ENCODE measurements at regions not wholly inside any gene's neighbourhood (a gene's known extent, or its start where the extent isn't known, plus 50 kb on each side); places are given as distances from the start of the nearest gene placed in this dataset.

DNA sequence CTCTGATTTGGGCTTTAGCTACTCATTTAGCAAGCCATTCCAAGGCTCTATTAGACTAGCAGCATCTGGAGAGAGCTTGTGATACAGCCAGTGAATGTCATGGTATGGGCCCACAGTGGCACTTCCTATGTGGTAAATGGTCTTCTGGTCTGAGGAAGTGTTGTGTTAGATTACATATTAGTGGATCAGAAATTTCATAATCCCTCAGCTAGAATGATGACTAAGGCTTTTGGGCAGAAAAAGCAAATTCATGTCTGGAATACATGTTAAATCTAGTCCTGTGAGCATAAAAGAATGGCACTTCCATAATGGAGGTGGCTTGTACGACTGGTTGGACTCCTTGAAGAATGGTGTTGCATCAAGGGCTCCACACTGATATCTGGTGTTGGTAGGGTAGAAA lies 436.8 kb upstream of the CWC22 start:
- DNase-seq: no peak

DNA sequence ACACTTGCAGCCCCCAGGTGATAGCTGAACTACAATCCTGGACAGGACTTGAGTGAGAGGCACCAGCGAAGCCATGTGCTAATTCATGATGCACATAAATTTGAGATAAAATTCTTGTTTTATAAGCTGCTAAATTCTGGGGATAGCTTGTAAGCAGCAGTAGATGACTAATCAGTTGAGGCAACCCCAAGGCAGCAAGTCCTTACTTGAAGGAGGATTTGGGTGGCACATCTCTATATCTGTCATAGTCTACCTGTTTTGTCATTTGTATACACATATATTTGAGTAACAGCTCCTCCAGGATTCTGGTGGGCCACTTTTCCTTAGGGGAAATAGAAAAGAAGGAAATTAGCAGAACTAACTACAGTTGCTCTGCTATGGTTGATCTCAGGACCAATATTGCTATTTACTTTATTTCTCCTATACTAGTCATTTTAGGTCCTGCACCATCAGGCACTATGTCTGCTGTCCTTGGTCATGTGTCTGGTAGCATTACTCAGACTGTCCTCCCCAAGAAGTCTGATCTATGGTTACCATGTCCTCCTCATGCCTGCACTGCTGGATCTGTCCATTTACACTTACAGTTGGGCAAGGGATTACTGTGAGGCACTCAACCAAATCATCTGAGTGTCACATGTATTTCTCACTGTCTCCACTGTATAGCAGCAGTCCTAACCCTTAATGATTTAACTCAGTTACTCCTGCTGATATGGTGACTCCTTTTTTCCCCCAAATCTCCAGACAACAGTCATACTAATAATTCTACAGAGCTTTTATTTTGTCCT lies 436.0 kb upstream of the CWC22 start:
- DNase-seq: no peak

DNA sequence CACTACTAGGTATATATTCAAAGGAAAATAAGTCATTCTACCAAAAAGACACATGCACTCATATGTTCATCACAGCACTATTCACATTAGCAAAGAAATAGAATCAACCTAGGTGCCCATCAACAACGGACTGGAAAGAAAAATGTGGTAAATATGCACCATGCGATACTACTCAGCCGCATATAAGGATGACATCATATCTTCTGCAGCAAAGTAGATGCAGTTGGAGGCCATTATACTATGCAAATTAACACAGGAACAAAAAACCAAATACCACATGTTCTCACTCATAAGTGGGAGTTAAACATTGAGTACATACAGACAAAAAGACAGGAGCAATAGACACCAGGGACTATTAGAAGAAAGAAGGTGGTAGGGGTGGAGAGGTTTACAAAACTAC lies 412.1 kb upstream of the CWC22 start:
- no peak for DNase-seq

DNA sequence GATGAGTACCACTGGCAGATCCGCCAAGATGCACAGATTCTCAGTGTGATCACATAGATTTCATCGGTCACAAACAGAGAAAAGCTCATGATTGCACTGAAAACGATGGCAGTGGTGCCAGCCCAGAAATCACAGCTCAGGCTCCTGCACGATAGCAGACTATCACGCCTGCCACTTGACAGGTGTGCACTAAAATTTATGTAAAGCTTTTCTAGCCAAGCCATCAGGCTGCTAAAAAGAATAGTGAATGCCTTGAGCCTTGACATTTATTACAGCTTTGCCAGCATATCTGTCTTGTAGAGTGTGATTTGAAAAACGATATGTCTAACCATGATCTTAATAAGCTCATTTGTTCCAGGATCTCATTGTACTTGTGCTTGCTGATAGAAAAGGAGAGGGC lies 409.5 kb upstream of the CWC22 start:
- DNase-seq: no peak

DNA sequence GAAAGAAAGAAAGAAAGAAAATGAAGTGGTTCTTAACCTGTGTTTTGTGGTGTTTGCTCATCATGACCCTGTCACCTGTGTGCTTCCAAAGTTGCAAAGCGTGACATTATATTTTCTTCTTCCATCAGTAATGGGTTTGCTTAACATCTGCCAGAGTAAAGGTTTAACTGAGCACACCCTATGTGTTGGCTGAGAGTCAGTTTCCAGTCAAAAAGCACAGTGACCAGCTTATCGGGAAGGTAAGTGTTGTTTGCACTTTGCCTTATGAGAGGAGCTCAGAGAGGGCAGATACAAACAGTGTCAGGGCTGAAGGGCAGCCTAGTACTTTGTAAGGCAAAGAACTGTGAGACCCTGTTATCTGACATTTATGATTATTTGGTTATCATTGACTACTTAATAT lies 406.2 kb upstream of the CWC22 start:
- DNase-seq: no peak

DNA sequence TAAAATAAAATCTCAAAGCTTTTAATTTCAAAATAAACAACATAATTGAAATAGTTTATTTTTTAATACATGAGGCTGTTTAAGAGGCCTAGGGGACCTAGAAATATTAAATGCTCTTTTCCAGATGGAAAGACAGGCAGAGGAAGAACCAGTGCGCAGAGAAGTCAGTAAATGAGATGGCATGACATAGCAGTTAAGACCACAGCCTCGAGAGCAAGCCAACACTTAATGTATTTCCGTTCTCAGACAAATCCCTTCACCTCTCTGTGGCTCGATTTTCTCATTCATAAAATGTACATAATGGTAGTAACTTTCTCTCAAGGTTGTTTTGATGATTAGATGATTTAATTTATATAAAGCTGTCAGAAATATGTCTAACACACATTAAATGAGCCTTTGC lies 405.1 kb upstream of the CWC22 start:
- DNase-seq: no peak

DNA sequence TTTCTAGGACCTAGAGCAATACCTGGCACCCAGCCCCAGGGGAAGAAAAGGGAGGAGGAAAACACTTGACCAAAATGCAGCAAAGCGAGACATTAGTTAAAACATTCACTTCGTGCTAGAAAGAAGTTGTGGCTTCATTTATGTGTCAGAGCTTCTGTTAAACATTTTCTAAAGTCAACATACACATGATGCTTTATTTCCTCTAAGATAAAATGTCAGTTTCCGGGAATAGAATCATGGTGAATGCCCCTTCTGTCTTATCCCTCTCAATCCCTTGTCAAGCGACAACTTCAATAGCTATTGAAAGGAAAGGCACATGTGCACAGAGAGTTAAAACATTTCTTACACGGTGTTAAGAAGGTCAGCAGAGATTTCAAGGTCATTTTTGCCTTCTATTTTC lies 404.6 kb upstream of the CWC22 start:
- DNase-seq: no peak

DNA sequence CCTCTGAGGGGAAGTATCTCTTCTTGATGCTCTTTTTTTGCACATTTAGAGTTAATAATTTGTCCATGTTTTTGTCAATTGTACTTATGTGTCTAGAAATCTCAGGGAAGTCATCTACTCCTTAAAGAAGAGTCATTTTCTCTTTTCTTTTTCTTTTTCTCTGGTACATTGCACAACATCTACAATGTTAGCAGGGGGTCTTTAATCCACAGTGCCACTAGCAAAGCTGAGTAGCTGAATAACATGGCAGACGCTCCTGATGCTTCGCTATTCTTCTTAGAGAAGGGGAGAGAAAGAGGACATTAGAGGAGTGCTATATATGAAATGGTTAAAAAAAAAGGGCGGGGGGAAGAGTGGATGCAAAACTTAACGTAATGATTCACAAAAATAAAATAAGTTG lies 399.6 kb upstream of the CWC22 start:
- DNase-seq: no peak

DNA sequence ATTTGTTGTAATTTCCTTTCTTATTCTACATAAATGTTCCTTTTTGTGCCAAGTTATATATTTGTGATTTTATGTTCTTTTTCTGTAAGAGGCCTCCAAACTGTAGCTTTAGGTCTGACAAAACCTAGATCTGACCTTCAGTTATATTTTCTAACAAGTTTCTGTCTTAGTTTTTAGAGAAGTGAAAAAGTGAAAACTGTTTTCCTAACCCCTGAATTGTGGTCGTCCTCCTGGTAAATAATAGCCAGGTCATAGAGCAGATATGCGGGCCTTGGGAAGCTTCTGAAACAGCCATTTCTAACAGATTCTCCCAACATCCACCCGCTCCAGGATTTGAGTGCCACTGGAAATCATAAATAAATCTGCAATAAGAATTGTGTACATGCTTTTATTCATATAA lies 398.4 kb upstream of the CWC22 start:
- no peak for DNase-seq

DNA sequence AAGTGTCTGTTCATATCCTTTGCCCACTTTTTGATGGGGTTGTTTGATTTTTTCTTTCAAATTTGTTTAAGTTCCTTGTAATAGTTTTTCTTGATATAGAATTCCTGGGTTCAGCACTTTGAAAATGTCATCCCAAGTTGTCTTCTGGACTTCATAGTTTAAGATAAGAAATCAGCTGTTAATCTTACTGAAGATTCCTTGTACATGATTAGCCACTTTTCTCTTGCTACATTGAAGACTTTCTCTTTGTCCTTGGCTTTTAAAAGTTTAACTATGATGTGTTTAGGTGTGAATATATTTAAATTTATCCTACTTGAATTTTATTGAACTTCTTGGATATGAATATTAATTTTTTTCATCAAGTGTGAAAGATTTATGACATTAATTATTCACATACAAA lies 387.2 kb upstream of the CWC22 start:
- DNase-seq: no peak

DNA sequence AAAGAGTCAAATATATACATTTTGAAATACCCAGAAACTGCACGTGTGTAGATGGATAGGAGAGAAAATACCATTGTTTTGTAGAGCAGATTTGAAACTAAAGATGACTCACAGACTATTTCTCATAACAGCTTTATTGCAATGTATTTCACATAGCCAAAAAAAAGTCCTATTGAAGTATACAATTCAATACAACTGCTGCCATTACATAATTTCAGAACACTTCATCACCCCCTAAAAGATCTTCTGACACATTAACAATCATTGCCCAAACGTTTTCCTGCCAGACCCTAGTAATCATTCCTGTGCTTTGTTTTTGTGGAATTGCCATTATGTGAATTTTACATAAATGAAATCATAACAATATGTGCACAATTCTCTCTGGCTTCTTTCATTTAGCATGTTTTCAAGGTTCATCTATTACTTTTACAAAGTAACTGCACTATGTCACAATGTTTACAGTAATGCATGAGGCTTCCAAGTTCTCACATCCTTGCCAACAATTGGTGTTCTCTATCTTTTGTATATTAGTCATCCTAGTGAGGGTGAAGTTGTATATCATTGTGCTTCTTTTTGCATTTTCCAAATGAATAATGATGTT lies 378.6 kb upstream of the CWC22 start:
- DNase-seq: no peak

DNA sequence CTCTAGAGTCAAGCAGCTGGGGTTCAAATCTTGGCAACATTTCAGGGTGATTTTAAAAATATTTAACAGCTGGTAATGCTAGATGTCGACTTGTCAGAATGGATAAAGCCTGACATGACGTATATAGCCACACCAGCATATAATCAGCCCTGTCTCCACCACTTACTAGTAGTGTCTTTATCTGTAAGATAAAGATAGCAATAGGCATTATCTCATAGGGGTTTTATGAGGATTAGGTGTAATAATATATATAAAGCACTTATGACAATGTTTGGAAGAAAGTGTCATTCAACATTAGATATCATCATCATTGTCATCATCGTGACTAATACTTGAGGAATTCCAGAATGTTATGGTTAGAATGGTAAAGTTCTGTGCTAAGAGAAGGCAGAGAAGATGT lies 369.0 kb upstream of the CWC22 start:
- DNase-seq: no peak

DNA sequence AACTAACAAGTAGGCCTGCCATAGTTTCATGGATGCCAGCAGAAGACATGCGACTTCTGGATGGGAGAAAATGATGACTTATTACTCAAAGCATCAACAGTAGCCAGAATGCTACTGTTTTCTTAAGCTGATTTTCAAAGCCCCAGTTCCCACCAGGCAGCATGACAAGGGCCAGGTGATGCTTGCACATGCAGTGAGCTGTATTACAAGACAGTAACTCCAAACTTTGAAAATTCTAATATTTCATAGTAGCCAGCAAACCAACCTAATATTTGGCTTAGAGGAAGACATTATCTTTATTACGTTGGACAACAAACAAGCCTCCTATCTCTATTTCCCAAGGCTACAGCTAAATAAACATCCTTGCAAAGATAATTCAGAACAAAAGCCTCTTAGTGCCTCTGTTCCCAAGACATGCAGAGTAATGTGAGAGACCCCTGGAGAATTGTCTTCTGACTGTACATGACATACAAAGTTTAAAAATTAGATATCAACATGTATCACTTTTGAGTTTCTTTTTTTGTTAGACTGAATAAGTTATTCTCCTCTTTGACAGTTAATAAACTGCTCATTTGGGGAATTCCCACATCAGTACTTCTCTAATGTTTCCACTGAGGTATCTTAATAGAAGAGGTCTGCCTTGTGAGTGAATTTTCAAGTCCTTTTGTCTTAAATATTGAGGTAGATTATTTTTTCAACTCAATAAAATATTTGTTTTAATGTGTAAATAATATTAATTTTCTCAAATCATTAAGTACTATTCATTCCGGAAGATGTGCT lies 367.6 kb upstream of the CWC22 start:
- DNase-seq: no peak

DNA sequence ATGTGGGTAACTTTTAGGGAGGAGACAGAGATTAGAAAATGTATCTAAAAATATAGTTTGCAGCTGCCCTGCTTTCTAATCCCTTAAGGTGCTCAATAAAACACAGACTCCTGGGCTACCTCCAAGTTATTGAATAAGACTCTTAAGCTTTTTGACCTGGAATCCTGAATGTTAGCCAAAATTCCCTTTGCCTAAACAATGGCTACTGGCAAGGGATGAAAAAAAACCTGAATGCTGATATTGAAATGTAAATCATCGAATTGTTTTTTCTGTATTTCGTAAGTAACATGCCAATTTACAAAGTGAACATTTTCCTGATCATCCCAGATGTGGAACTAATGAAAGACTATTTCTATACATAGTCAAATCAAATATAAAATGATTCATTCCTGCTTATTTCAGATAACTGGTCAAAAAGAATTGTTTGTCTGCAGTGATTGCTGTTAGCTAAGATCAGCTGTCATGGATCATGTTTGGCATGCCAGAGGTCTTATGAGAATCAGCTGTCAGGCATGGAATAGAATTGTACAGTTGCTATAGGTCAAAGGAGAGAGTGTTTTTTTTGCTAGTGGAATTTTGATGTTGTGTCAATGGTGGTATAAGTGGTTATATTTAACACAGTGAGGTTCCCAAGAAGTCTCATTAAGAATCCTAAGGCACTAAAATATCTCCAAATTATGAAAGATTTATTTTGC lies 363.6 kb upstream of the CWC22 start:
- DNase-seq: no peak

DNA sequence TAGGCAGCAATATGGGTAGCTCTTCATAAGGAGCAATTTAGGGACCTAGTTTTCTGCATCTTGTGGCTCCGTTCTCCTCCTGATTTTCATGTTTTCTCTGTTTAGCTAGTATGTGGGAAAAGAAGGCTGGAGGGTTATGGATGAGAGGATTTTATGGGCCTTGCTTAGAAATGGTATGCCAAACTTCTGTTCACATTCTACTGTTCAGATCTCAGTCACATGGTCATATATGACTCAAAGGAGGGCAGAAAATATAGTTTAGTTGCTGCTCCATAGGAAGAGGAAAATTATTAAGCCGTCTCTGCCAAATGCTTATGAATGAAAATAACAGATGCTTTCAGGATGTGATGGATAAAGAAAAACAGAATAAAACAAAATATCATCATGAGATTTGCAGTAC lies 361.8 kb upstream of the CWC22 start:
- DNase-seq: no peak

DNA sequence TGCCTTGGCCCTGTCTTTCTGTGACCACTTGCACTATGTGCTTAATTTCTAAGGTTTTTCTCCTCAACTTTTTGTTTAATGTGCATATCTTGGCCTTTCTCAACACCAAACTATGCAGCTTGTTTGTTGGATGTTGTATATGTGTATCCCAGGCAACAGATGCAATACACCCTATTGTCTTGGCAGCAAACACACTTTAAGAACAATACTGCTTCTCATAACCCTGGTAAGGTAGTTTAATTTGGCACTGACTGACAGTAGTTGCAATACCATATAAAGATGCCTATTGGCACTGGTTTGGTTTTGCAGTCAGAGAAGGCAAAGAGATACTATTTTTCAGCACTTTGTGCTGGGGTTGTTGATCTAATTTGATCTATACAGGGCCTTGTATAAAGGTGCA lies 360.7 kb upstream of the CWC22 start:
- no peak for DNase-seq

DNA sequence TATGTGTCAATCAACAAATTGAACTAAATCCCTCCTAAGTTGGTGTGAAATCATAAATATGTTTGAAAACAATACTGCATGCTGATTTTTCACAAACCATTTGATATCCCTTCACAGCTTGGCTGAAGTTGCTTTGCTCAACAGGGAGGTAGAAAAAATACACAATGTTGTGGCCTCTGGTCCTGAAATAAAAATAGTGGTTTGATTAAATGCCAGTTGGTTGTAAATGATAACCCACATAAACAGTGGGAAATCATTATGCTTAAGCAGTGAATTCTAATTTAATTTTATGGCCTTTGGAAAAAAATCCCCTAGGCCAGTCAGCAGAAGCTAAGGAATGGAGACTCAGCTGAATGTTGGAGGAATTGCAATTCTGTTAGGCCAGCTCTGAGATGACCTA lies 359.4 kb upstream of the CWC22 start:
- DNase-seq: no peak

DNA sequence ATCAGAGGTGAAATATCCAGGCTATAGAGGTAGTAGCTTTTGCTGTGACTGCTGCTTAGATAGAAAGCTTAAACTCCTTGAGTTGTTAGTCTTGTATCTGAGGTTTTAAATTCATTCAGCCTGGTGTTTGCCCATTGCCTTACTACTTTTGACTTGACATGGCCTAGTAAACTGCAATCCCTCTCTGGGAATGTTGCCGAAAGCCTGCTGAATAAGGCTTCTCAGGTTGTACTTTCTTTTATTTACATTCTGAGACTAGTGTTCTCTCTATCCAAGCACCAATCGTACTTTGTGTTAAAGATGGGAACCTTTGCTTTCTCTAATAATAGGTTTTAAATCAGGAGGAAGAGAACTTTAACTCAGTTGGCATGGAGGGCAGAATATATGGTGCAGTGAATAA lies 357.6 kb upstream of the CWC22 start:
- no peak for DNase-seq

DNA sequence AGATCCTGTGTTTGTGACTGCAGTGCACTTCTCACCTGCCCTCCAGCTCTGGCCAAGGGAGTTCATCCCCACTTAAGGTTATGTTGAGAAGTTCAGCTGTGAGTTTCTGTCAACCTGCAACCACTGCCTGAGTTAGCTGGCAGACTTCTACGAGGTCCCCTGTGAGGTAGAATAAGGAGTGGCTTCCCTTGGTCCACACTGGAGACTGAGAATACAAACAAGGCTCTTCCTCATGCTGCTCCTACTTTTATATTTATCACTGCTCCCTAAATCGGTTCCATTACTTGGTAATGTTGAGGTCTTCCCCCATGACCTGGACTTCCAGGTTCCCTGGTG lies 353.2 kb upstream of the CWC22 start:
- DNase-seq: no peak

DNA sequence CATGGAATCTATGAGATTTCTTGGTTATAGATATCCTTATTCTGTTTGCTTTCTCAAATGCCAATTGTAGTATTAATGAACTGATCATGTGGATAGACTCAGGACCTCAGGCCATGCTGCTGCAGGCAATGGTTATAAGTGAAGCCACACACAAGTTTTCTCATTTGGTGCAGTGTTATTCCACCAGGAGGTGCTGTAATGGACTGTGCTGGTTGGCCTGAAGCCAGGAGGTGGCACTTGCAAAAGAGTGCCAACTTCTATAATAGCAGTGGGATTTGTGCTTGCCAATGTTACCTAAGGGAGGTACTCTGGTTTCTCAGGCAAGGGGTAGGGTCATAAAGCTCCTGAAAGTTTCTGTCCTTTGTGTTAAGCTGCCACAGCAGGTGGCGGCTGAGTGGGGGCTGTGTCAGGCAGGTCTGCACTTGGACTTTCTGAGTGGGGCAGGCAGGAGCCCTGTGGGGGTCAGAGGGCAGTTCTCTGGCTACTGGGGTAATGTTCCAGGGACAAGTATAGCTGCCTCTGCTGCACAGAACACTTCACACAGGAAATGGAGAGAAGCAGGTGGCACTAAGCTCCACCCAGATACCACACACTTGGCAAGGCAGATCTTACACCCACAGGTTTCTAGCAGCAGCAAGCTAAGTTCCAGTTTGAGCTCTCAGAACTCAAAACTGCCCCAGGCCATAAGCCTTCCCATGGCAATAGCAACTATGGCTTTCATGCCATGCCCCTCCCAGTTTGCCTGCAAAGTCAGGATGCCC lies 352.6 kb upstream of the CWC22 start:
- no peak for DNase-seq

DNA sequence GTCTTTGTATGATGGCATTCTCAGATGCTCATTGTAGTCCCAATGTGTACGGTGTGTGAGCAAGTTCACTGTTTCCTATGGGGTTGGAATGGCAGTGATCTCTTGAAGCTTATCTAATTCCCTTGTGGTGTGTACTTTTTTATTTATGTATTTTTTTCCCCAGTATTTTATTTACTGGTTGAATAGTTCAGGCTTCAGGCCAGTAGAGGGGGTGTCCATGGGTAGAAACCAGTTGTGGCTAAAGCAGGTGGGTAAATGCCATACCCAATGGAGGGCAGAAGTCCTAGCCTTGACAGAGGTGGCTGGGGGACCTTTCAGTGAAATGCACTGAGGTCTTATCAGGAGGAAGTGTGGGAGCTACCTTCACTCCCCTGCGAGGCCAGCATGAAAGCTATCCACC lies 351.4 kb upstream of the CWC22 start:
- no peak for DNase-seq

DNA sequence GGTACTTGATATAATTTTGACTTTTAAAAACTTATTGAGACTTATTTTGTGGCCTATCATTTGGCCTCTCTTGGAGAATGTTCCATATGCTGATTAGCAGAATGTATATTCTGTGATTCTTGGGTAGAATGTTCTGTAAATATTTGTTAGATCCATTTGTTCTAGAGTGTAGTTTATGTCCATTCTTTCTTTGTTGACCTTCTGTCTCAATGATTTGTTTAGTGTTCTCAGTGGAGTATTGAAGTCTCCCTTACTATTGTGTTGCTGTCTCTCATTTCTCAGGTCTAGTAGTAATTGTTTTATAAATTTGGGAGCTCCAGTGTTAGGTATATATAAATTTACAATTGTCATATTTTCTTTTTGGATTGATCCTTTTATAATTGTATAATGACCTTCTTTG lies 349.6 kb upstream of the CWC22 start:
- DNase-seq: no peak

DNA sequence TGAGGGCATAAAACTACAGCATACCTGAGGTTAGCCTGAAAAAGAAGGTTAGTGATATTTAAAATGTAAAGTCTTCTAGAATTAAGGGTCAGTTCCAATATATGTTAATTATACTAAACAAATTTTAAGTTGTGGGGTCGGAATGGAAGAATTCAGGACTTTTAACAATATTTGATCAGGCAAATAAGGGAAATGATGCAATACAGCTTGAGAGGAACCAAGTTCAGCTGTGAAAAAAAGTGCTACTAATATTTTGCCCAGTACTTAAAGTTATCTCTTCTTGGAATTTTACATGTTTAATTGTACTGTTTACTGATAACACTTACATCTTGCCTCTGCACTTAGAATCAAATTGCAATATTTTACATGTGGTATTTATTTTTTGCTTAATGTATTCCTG lies 345.5 kb upstream of the CWC22 start:
- no peak for DNase-seq

Data from NCI-H1930 (cell line).